Esophagus muscularis mucosa (tissue), 4 donors: ENCODE measurements at regions not wholly inside any gene's neighbourhood (a gene's known extent, or its start where the extent isn't known, plus 50 kb on each side); places are given as distances from the start of the nearest gene placed in this dataset.

Experiments
- CTCF ChIP-seq, 3 experiments: fragments of 200-600 bp in 2 of 3; fragments of 450-650 bp in 1 of 3; sonication (generic) in 2 of 3; IDR thresholded peaks; one replicate each; pipeline ENCODE4 v1.5.1; 2017 to 2019; ENCODE audit warnings: antibody characterized with exemption in 3 of 3, mild to moderate bottlenecking in 2 of 3, moderate library complexity in 1 of 3
- EP300 ChIP-seq: sonication (generic); formaldehyde crosslinking; IDR thresholded peaks from one replicate; pipeline ENCODE4 v1.6.1; 2017; ENCODE audit warnings: antibody characterized with exemption
- POLR2A ChIP-seq: fragments of 450-650 bp; IDR thresholded peaks from one replicate; pipeline ENCODE4 v1.6.1; 2017; ENCODE audit warnings: antibody characterized with exemption, moderate library complexity, mild to moderate bottlenecking, low read depth

GRCh38 chr16:7272567-7273158 lies 60.0 kb upstream of the RBFOX1 start:
- TF ChIP-seq CTCF (IDR thresholded peaks at IDR 0.05) (no peak), POLR2A (no peak), EP300 (no peak)
